ENCODE measurements at regions not wholly inside any gene's neighbourhood (a gene's known extent, or its start where the extent isn't known, plus 50 kb on each side); places are given as distances from the start of the nearest gene placed in this dataset.

- Histone ChIP-seq H3K27me3 (ENCODE audit: control insufficient read depth, insufficient read depth, low read length) (no peaks in the 10 kb centered on the region), H3K9ac (ENCODE audit: low read depth, low read length) (no peak overlapping the region), H3K9me3 (ENCODE audit: control insufficient read depth, insufficient read depth, low read length) (no peaks in the 10 kb centered on the region), H3K4me1 (ENCODE audit: control insufficient read depth, insufficient read depth, low read length) (no peaks in the 10 kb centered on the region), H3K4me3 (ENCODE audit: low read depth, low read length) (no peak overlapping the region), H3K36me3 (ENCODE audit: control insufficient read depth, insufficient read depth, low read length) (no peaks in the 10 kb centered on the region)
These were observed 79.1 kb downstream of the TRIB2 start for GRCh38 chr2:12795851-12796250.

GRCh38 chr2:12796657-12797056 is 79.9 kb downstream of the TRIB2 start:
- no peak overlapping the region for H3K4me3 ChIP-seq (ENCODE audit: low read depth, low read length)
- no peaks in the 10 kb centered on the region for H3K36me3 ChIP-seq (ENCODE audit: control insufficient read depth, insufficient read depth, low read length)
- no peaks in the 10 kb centered on the region for H3K9me3 ChIP-seq (ENCODE audit: control insufficient read depth, insufficient read depth, low read length)
- H3K4me1 ChIP-seq (ENCODE audit: control insufficient read depth, insufficient read depth, low read length) = no peaks in the 10 kb centered on the region
- no peak overlapping the region for H3K9ac ChIP-seq (ENCODE audit: low read depth, low read length)
- no peaks in the 10 kb centered on the region for H3K27me3 ChIP-seq (ENCODE audit: control insufficient read depth, insufficient read depth, low read length)

GRCh38 chr2:12797815-12798214 is 81.1 kb downstream of the TRIB2 start:
- Histone ChIP-seq H3K9ac (ENCODE audit: low read depth, low read length) (no peak overlapping the region), H3K4me1 (ENCODE audit: control insufficient read depth, insufficient read depth, low read length) (no peaks in the 10 kb centered on the region), H3K4me3 (ENCODE audit: low read depth, low read length) (no peak overlapping the region), H3K27me3 (ENCODE audit: control insufficient read depth, insufficient read depth, low read length) (no peaks in the 10 kb centered on the region), H3K36me3 (ENCODE audit: control insufficient read depth, insufficient read depth, low read length) (no peaks in the 10 kb centered on the region), H3K9me3 (ENCODE audit: control insufficient read depth, insufficient read depth, low read length) (no peaks in the 10 kb centered on the region)

- H3K9ac ChIP-seq (ENCODE audit: low read depth, low read length) = no peak overlapping the region
- H3K9me3 ChIP-seq (ENCODE audit: control insufficient read depth, insufficient read depth, low read length) = no peaks in the 10 kb centered on the region
- H3K36me3 ChIP-seq (ENCODE audit: control insufficient read depth, insufficient read depth, low read length) = no peaks in the 10 kb centered on the region
- no peaks in the 10 kb centered on the region for H3K4me1 ChIP-seq (ENCODE audit: control insufficient read depth, insufficient read depth, low read length)
- no peaks in the 10 kb centered on the region for H3K27me3 ChIP-seq (ENCODE audit: control insufficient read depth, insufficient read depth, low read length)
- no peak overlapping the region for H3K4me3 ChIP-seq (ENCODE audit: low read depth, low read length)
These were observed 86.9 kb downstream of the TRIB2 start for GRCh38 chr2:12803607-12804006.

- no peaks in the 10 kb centered on the region for H3K9me3 ChIP-seq (ENCODE audit: control insufficient read depth, insufficient read depth, low read length)
- H3K9ac ChIP-seq (ENCODE audit: low read depth, low read length) = no peak overlapping the region
- H3K4me1 ChIP-seq (ENCODE audit: control insufficient read depth, insufficient read depth, low read length) = no peaks in the 10 kb centered on the region
- H3K36me3 ChIP-seq (ENCODE audit: control insufficient read depth, insufficient read depth, low read length) = no peaks in the 10 kb centered on the region
- no peak overlapping the region for H3K4me3 ChIP-seq (ENCODE audit: low read depth, low read length)
- H3K27me3 ChIP-seq (ENCODE audit: control insufficient read depth, insufficient read depth, low read length) = no peaks in the 10 kb centered on the region
These were observed 87.5 kb downstream of the TRIB2 start for GRCh38 chr2:12804091-12804856.

- Histone ChIP-seq H3K9ac (ENCODE audit: low read depth, low read length) (no peak overlapping the region), H3K36me3 (ENCODE audit: control insufficient read depth, insufficient read depth, low read length) (no peaks in the 10 kb centered on the region), H3K4me1 (ENCODE audit: control insufficient read depth, insufficient read depth, low read length) (no peaks in the 10 kb centered on the region), H3K4me3 (ENCODE audit: low read depth, low read length) (no peak overlapping the region), H3K9me3 (ENCODE audit: control insufficient read depth, insufficient read depth, low read length) (no peaks in the 10 kb centered on the region), H3K27me3 (ENCODE audit: control insufficient read depth, insufficient read depth, low read length) (no peaks in the 10 kb centered on the region)
These were observed 88.3 kb downstream of the TRIB2 start for GRCh38 chr2:12805033-12805432.

- Histone ChIP-seq H3K9ac (ENCODE audit: low read depth, low read length) (no peak overlapping the region), H3K27me3 (ENCODE audit: control insufficient read depth, insufficient read depth, low read length) (no peaks in the 10 kb centered on the region), H3K4me3 (ENCODE audit: low read depth, low read length) (no peak overlapping the region), H3K36me3 (ENCODE audit: control insufficient read depth, insufficient read depth, low read length) (no peaks in the 10 kb centered on the region), H3K9me3 (ENCODE audit: control insufficient read depth, insufficient read depth, low read length) (no peaks in the 10 kb centered on the region), H3K4me1 (ENCODE audit: control insufficient read depth, insufficient read depth, low read length) (no peaks in the 10 kb centered on the region)
These were observed 90.0 kb downstream of the TRIB2 start for GRCh38 chr2:12806549-12807242.

GRCh38 chr2:12807907-12808810 is 91.4 kb downstream of the TRIB2 start:
- Histone ChIP-seq H3K9ac (ENCODE audit: low read depth, low read length) (no peak overlapping the region), H3K4me3 (ENCODE audit: low read depth, low read length) (no peak overlapping the region), H3K27me3 (ENCODE audit: control insufficient read depth, insufficient read depth, low read length) (no peaks in the 10 kb centered on the region), H3K4me1 (ENCODE audit: control insufficient read depth, insufficient read depth, low read length) (no peaks in the 10 kb centered on the region), H3K36me3 (ENCODE audit: control insufficient read depth, insufficient read depth, low read length) (no peaks in the 10 kb centered on the region), H3K9me3 (ENCODE audit: control insufficient read depth, insufficient read depth, low read length) (no peaks in the 10 kb centered on the region)

GRCh38 chr2:12809526-12809925 is 92.8 kb downstream of the TRIB2 start:
- H3K9me3 ChIP-seq (ENCODE audit: control insufficient read depth, insufficient read depth, low read length) = no peaks in the 10 kb centered on the region
- H3K27me3 ChIP-seq (ENCODE audit: control insufficient read depth, insufficient read depth, low read length) = no peaks in the 10 kb centered on the region
- H3K4me1 ChIP-seq (ENCODE audit: control insufficient read depth, insufficient read depth, low read length) = no peaks in the 10 kb centered on the region
- H3K36me3 ChIP-seq (ENCODE audit: control insufficient read depth, insufficient read depth, low read length) = no peaks in the 10 kb centered on the region
- H3K9ac ChIP-seq (ENCODE audit: low read depth, low read length) = no peak overlapping the region
- no peak overlapping the region for H3K4me3 ChIP-seq (ENCODE audit: low read depth, low read length)

- H3K4me3 ChIP-seq (ENCODE audit: low read depth, low read length) = no peak overlapping the region
- no peaks in the 10 kb centered on the region for H3K4me1 ChIP-seq (ENCODE audit: control insufficient read depth, insufficient read depth, low read length)
- no peaks in the 10 kb centered on the region for H3K36me3 ChIP-seq (ENCODE audit: control insufficient read depth, insufficient read depth, low read length)
These were observed 95.2 kb downstream of the TRIB2 start for GRCh38 chr2:12811916-12812315.

GRCh38 chr2:12813166-12813565 is 96.4 kb downstream of the TRIB2 start:
- Histone ChIP-seq H3K9me3 (ENCODE audit: control insufficient read depth, insufficient read depth, low read length) (no peaks in the 10 kb centered on the region), H3K36me3 (ENCODE audit: control insufficient read depth, insufficient read depth, low read length) (no peaks in the 10 kb centered on the region), H3K27me3 (ENCODE audit: control insufficient read depth, insufficient read depth, low read length) (no peaks in the 10 kb centered on the region), H3K9ac (ENCODE audit: low read depth, low read length) (no peak overlapping the region), H3K4me3 (ENCODE audit: low read depth, low read length) (no peak overlapping the region), H3K4me1 (ENCODE audit: control insufficient read depth, insufficient read depth, low read length) (no peaks in the 10 kb centered on the region)

More at GRCh38 chr2:12811916-12812315, 95.2 kb downstream of the TRIB2 start:
- Histone ChIP-seq H3K9ac (ENCODE audit: low read depth, low read length) (no peak overlapping the region), H3K9me3 (ENCODE audit: control insufficient read depth, insufficient read depth, low read length) (no peaks in the 10 kb centered on the region), H3K27me3 (ENCODE audit: control insufficient read depth, insufficient read depth, low read length) (no peaks in the 10 kb centered on the region)
